ENCODE measurements at regions not wholly inside any gene's neighbourhood (a gene's known extent, or its start where the extent isn't known, plus 50 kb on each side); places are given as distances from the start of the nearest gene placed in this dataset.

DNA sequence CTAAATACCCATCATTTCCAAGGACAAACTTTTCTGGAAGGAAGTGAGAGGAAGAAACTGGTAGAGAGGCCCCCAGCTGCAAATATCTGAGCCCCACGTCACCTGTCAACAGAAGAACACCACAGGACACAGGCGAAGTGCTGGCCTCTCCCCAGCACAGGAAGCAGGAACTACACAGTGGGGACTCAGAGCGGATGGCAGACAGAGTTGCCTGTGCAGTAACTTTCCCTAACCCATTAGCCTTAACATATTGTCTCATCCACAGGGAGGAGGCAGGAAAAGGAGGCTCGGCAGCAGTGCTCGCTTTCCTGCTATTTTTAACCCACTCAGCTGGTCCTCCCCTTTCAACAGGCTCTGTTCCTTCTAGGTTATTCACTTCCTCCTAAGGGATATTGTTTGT, 111.5 kb upstream of the TMPO start:
- no peak for TF ChIP-seq CTCF (IDR thresholded peaks at IDR 0.05; ENCODE audit: extremely low read depth, insufficient read depth, missing control alignments)
- peak; percentile 16 for DNase-seq (ENCODE audit: low spot score)

DNA sequence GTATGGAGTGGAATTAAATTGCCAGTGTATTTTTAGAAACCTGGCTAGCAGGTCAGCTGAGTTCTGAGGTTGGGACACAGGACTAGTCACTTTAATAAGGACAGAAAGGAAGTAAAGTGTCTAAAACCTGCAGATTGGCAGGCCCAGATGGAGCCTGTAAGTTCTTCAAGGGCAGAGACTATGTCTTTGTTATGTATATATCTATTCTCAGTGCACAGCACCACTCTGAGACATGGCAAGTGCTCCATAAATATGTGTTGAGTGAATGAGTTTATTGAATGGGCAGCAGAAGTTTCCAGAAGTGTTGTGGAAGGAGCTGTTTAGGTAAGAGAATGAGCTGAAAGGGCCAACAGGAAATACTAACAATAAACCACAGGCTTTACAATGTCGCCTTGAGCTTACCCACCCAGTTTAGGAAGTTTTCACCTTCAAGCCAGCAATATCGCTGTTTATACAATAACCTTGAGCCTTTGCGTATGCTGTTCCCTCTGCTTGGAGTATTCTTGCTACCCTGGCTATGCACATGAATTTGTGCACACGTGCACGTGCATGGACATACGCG, 109.5 kb upstream of the TMPO start:
- in situ Hi-C loops (cut with MboI; ENCODE audit: low pct_unique_long_range_greater_than_20kb, low sequenced_read_pairs, unreplicated experiment), result no loop called here
- TF ChIP-seq CTCF (IDR thresholded peaks at IDR 0.05; ENCODE audit: extremely low read depth, insufficient read depth, missing control alignments), result no peak
- DNase-seq (ENCODE audit: low spot score), result no peak

More for the DNA sequence above, 111.5 kb upstream of the TMPO start:
- in situ Hi-C loops (cut with MboI; ENCODE audit: low pct_unique_long_range_greater_than_20kb, low sequenced_read_pairs, unreplicated experiment), result no loop called here

DNA sequence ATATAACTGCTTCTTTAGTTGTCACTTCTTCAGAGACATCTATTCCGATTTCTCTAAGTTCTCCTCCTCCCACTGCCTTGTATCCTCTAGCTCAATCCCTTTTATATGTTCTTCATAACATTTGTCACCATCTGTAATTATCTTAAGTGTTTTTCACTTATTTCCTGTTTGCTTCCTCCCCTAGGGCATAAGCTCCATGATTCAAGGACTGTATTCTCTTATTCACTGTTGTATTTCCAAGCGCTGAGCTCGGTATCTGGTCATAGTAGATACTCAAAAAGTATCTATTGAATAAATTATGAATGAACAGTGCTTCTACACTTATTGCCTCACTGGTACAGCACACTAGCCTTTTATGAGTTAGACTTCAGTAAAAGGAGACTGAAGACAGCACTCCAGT, 109.0 kb upstream of the TMPO start:
- no peak for DNase-seq (ENCODE audit: low spot score)
- in situ Hi-C loops (cut with MboI; ENCODE audit: low pct_unique_long_range_greater_than_20kb, low sequenced_read_pairs, unreplicated experiment), result no loop called here
- TF ChIP-seq CTCF (IDR thresholded peaks at IDR 0.05; ENCODE audit: extremely low read depth, insufficient read depth, missing control alignments), result no peak

DNA sequence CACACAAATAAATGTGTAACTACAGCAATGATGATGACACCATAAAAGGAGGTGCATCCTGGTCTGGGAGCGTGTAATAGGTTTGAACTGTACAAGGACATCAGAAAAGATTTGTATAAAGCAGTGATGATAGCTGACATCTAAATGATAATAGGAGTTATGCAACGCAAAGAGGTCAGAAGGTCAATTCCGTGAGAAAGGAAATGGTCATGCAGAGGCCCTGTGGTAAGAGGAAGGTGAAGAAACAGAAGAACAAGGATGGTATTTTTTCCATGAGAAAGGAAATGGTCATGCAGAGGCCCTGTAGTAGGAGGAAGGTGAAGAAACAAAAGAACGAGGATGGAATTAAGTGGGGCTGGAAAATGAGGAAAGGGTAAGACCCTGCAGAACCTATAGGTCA, 106.7 kb upstream of the TMPO start:
- no peak for TF ChIP-seq CTCF (IDR thresholded peaks at IDR 0.05; ENCODE audit: extremely low read depth, insufficient read depth, missing control alignments)
- in situ Hi-C loops (cut with MboI; ENCODE audit: low pct_unique_long_range_greater_than_20kb, low sequenced_read_pairs, unreplicated experiment), result no loop called here
- DNase-seq (ENCODE audit: low spot score), result no peak

DNA sequence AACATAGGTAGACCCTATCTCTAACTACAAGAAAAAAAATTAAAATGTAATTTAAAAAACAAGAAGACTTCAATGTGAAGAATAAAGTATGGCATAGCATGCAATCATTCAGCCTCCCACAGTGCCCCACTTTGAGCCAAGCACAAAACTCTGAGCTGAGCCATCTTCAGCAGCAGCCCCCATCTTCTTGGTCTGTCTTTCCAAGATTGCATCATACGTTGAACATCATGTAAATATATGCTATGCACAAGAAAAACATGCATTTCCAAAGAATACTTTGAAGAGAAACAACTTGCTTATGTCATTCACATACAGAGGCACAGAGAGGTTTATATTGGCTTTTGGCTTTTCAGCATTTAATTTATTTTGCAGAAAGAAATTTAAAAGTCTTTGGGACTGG, 105.8 kb upstream of the TMPO start:
- no peak for DNase-seq (ENCODE audit: low spot score)
- in situ Hi-C loops (cut with MboI; ENCODE audit: low pct_unique_long_range_greater_than_20kb, low sequenced_read_pairs, unreplicated experiment), result no loop called here

GRCh38 chr12:98410356-98410755, 105.0 kb upstream of the TMPO start:
- no peak for DNase-seq (ENCODE audit: low spot score)
- in situ Hi-C loops (cut with MboI; ENCODE audit: low pct_unique_long_range_greater_than_20kb, low sequenced_read_pairs, unreplicated experiment), result no loop called here
- no peak for TF ChIP-seq CTCF (IDR thresholded peaks at IDR 0.05; ENCODE audit: extremely low read depth, insufficient read depth, missing control alignments)

More for the DNA sequence above, 105.8 kb upstream of the TMPO start:
- TF ChIP-seq CTCF (IDR thresholded peaks at IDR 0.05; ENCODE audit: extremely low read depth, insufficient read depth, missing control alignments), result no peak

DNA sequence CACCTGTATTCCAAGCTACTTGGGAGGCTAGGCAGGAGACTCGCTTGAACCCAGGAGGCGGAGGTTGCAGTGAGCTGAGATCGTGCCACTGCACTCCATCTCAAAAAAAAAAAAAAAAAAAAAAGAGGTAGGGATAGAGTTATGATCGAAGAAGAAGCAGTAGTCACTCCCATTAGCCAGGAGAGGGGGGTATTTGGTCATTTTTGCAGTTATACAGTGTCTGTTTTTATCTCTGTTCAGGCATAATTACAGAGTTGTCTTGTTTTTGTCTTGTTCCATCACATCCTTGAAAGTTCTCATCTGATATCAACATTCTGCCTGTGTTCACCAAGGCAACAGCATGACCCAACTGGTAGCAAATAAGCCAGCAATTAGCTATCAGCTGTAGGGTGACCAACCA, 98.5 kb upstream of the TMPO start:
- in situ Hi-C loops (cut with MboI; ENCODE audit: low pct_unique_long_range_greater_than_20kb, low sequenced_read_pairs, unreplicated experiment), result no loop called here
- DNase-seq (ENCODE audit: low spot score), result no peak
- TF ChIP-seq CTCF (IDR thresholded peaks at IDR 0.05; ENCODE audit: extremely low read depth, insufficient read depth, missing control alignments), result no peak

Data from GM13977 (cell line).